A549 (cell line): ENCODE measurements at regions not wholly inside any gene's neighbourhood (a gene's known extent, or its start where the extent isn't known, plus 50 kb on each side); places are given as distances from the start of the nearest gene placed in this dataset.

ENCODE experiments used
- ATAC-seq, 2 experiments: fragments of 200-7000 bp in 1 of 2; fragments of >200 bp in 1 of 2; cut with Nextera tagmentation in 1 of 2; cut with Tn5 transposase in 1 of 2; 3 replicates each; pipeline versions ENCODE4 v1.8.0 to v1.9.1; 2018 to 2020; ENCODE audit warnings: mild to moderate bottlenecking in 1 of 2, moderate library complexity in 1 of 2
- CTCF ChIA-PET: fragments of 300-600 bp; sonication (Branson Sonifier 250); formaldehyde crosslinking; extraction: SDS; loops from one replicate; lab custom pipeline; 2021; ENCODE audit warnings: antibody characterized with exemption, inconsistent platforms; lab: Yijun Ruan, JAX
- POLR2A ChIA-PET: fragments of 350-600 bp; formaldehyde crosslinking; extraction: SDS; loops from one replicate; lab custom pipeline; 2021; ENCODE audit warnings: antibody characterized with exemption, inconsistent platforms; lab: Yijun Ruan, JAX
- DNase-seq, 2 experiments: peaks; one replicate each; pipeline versions ENCODE4 v3.0.0 to v3.0.0-alpha.2; 2011 to 2016; ENCODE audit warnings: low read depth in 1 of 2, low spot score in 1 of 2
- FAIRE-seq: peaks from 2 replicates; lab custom pipeline; 2011; peaks lifted over from hg19 to GRCh38; lab: Jason Lieb, UNC
- H3K27ac ChIP-seq, 2 experiments: fragments of >200 bp; sonication (Bioruptor Twin); formaldehyde crosslinking; 3 replicates each; pipeline ENCODE4 v1.5.1; 2016 to 2017
- H3K4me1 ChIP-seq: fragments of >200 bp; sonication (Bioruptor Twin); formaldehyde crosslinking; 3 replicates; pipeline ENCODE4 v1.6.1; 2016
- H3K4me2 ChIP-seq: fragments of >200 bp; sonication (Bioruptor Twin); formaldehyde crosslinking; 3 replicates; pipeline ENCODE4 v1.6.1; 2016
- H3K4me3 ChIP-seq: fragments of >200 bp; sonication (Bioruptor Twin); formaldehyde crosslinking; 3 replicates; pipeline ENCODE4 v1.5.1; 2016
- H3K9me3 ChIP-seq: fragments of >200 bp; sonication (Bioruptor Twin); formaldehyde crosslinking; 3 replicates; pipeline ENCODE4 v1.6.1; 2016
- ATOH8 ChIP-seq: fragments of 250-450 bp; sonication (Bioruptor Pico); IDR thresholded peaks from 2 replicates; pipeline ENCODE4 v1.5.0; 2020; ENCODE audit warnings: low read depth, mild to moderate bottlenecking, moderate library complexity
- CBX8 ChIP-seq: fragments of 200-600 bp; sonication (generic); IDR thresholded peaks from 2 replicates; pipeline ENCODE4 v1.6.1; 2016
- CTCF ChIP-seq: fragments of >200 bp; sonication (Bioruptor Twin); formaldehyde crosslinking; IDR thresholded peaks from 3 replicates; pipeline ENCODE4 v1.5.1; 2016
- EP300 ChIP-seq, 2 experiments: fragments of >200 bp; sonication (Bioruptor Twin); formaldehyde crosslinking; IDR thresholded peaks; 2 replicates in 1 of 2; 3 replicates in 1 of 2; pipeline ENCODE4 v1.6.1; 2016 to 2017
- ESRRA ChIP-seq: fragments of 150-350 bp; IDR thresholded peaks from 2 replicates; pipeline ENCODE4 v1.6.1; 2014; ENCODE audit warnings: mild to moderate bottlenecking, low read length, borderline replicate concordance
- FOSB ChIP-seq: fragments of 250-450 bp; sonication (Bioruptor Pico); IDR thresholded peaks from 2 replicates; pipeline ENCODE4 v1.5.0; 2020; ENCODE audit warnings: mild to moderate bottlenecking, moderate library complexity
- FOSL2 ChIP-seq, 2 experiments: fragments of 450-650 bp in 1 of 2; fragments of >200 bp in 1 of 2; sonication (Bioruptor Twin) in 1 of 2; formaldehyde crosslinking; IDR thresholded peaks; 2 replicates each; pipeline versions ENCODE4 v1.5.0 to v1.6.1; 2016 to 2020; ENCODE audit warnings: mild to moderate bottlenecking in 1 of 2, moderate library complexity in 1 of 2
- HOXA7 ChIP-seq: fragments of 250-450 bp; sonication (Bioruptor Pico); IDR thresholded peaks from 2 replicates; pipeline ENCODE4 v1.5.0; 2020; ENCODE audit warnings: mild to moderate bottlenecking, moderate library complexity
- HOXB13 ChIP-seq: fragments of 250-450 bp; sonication (Bioruptor Pico); IDR thresholded peaks from 2 replicates; pipeline ENCODE4 v1.5.0; 2020; ENCODE audit warnings: low read depth, mild to moderate bottlenecking, moderate library complexity
- HOXB5 ChIP-seq: fragments of 250-450 bp; sonication (Bioruptor Pico); IDR thresholded peaks from 2 replicates; pipeline ENCODE4 v1.5.0; 2020; ENCODE audit warnings: mild to moderate bottlenecking, moderate library complexity
- MAX ChIP-seq: IDR thresholded peaks from 2 replicates; pipeline ENCODE4 v1.6.1; 2012
- MAZ ChIP-seq: fragments of 150-350 bp; IDR thresholded peaks from 2 replicates; pipeline ENCODE4 v1.6.1; 2014; ENCODE audit warnings: antibody characterized with exemption, low read depth, low read length, borderline replicate concordance
- MYC ChIP-seq: IDR thresholded peaks from 2 replicates; pipeline ENCODE4 v1.6.1; 2012; ENCODE audit warnings: mild to moderate bottlenecking, inconsistent platforms, low read length, improper control_type of control experiment, borderline replicate concordance
- NFE2L2 ChIP-seq: fragments of 150-350 bp; conservative IDR thresholded peaks from 2 replicates; pipeline ENCODE4 v1.6.1; 2014; ENCODE audit warnings: low read length
- NR3C1 ChIP-seq: fragments of >200 bp; sonication (Bioruptor Twin); formaldehyde crosslinking; IDR thresholded peaks from 3 replicates; pipeline ENCODE4 v1.6.1; 2017
- RAD21 ChIP-seq, 2 experiments: fragments of >200 bp in 1 of 2; sonication (Bioruptor Twin) in 1 of 2; formaldehyde crosslinking in 1 of 2; IDR thresholded peaks in 1 of 2; conservative IDR thresholded peaks in 1 of 2; 2 replicates in 1 of 2; 3 replicates in 1 of 2; pipeline ENCODE4 v1.6.1; 2012 to 2018; ENCODE audit warnings: inconsistent platforms in 1 of 2
- RARB ChIP-seq: fragments of 250-450 bp; sonication (Bioruptor Pico); IDR thresholded peaks from 2 replicates; pipeline ENCODE4 v1.8.0; 2021; ENCODE audit warnings: mild to moderate bottlenecking, moderate library complexity
- RFX5 ChIP-seq: fragments of 450-650 bp; IDR thresholded peaks from 2 replicates; pipeline ENCODE4 v1.7.1; 2014; ENCODE audit warnings: antibody characterized with exemption, mild to moderate bottlenecking, moderate library complexity
- RNF2 ChIP-seq: fragments of 200-600 bp; sonication (generic); IDR thresholded peaks from 2 replicates; pipeline ENCODE4 v1.6.1; 2016; ENCODE audit warnings: low read depth, mild to moderate bottlenecking, antibody characterized with exemption, moderate library complexity, borderline replicate concordance
- SREBF2 ChIP-seq: fragments of 450-650 bp; IDR thresholded peaks from 2 replicates; pipeline ENCODE4 v1.6.1; 2014; ENCODE audit warnings: mild to moderate bottlenecking, moderate library complexity
- TFCP2L1 ChIP-seq: fragments of 250-450 bp; sonication (Bioruptor Pico); IDR thresholded peaks from 2 replicates; pipeline ENCODE4 v1.5.0; 2021; ENCODE audit warnings: mild to moderate bottlenecking
- ZC3H11A ChIP-seq: fragments of 450-650 bp; IDR thresholded peaks from 2 replicates; pipeline ENCODE4 v1.6.1; 2014; ENCODE audit warnings: antibody characterized with exemption, mild to moderate bottlenecking
- ZFP36 ChIP-seq: fragments of 450-650 bp; IDR thresholded peaks from 2 replicates; pipeline ENCODE4 v1.6.1; 2014; ENCODE audit warnings: borderline replicate concordance; ENCODE audit not compliant: partially characterized antibody
- WGBS: methylation state at CpG from one replicate; pipeline ENCODE4 v1.1.6; 2017; ENCODE audit errors: missing lambda C conversion rate; 5-methylcytosine and 5-hydroxymethylcytosine counted together
- TF ChIP-seq, protein P1 (sequence below): fragments of 200-600 bp; sonication (generic); IDR thresholded peaks from 2 replicates; pipeline ENCODE4 v1.6.1; 2016; ENCODE audit warnings: antibody characterized with exemption, mild to moderate bottlenecking, moderate library complexity
- TF ChIP-seq, protein P2 (sequence below): fragments of >200 bp; sonication (Bioruptor Twin); formaldehyde crosslinking; IDR thresholded peaks from 2 replicates; pipeline ENCODE4 v1.6.1; 2016
- TF ChIP-seq, protein P3 (sequence below): fragments of 150-350 bp; IDR thresholded peaks from 2 replicates; pipeline ENCODE4 v1.6.1; 2014; ENCODE audit warnings: low read depth, mild to moderate bottlenecking, low read length

DNA sequence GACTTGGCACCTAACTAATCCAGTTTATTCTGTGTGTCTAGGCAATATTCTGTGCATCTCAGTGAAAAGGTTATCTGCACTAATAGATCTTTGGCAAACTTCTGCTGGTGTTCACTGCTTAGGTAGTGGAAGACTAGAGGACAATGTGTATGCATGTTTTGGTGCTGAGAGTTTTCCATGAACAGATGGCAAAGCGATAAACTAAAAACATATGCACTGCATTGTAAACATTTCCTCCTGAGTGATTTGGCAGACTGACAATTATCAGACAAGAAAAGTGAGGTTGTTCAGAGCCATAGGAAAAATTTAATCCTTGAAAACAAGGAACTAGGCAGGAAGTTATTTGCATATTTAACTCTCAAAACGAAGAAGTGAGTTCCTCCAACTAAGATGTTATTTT, 400.4 kb downstream of the ATP23 start:
- TF ChIP-seq CBX8 (no peak), TFCP2L1 (CRISPR knock-in tag) (no peak), NFE2L2 (no peak), ATOH8 (CRISPR knock-in tag) (no peak), FOSB (CRISPR knock-in tag) (no peak), HOXA7 (CRISPR knock-in tag) (no peak), MAX (no peak), EP300 (IDR thresholded peaks at IDR 0.05) (no peak), MAZ (no peak), RAD21 (conservative IDR thresholded peaks at IDR 0.05 in 1 of 2, IDR thresholded peaks at IDR 0.05 in 1 of 2) (no peak), SREBF2 (no peak), ZFP36 (no peak)
- TF ChIP-seq, protein P1, sequence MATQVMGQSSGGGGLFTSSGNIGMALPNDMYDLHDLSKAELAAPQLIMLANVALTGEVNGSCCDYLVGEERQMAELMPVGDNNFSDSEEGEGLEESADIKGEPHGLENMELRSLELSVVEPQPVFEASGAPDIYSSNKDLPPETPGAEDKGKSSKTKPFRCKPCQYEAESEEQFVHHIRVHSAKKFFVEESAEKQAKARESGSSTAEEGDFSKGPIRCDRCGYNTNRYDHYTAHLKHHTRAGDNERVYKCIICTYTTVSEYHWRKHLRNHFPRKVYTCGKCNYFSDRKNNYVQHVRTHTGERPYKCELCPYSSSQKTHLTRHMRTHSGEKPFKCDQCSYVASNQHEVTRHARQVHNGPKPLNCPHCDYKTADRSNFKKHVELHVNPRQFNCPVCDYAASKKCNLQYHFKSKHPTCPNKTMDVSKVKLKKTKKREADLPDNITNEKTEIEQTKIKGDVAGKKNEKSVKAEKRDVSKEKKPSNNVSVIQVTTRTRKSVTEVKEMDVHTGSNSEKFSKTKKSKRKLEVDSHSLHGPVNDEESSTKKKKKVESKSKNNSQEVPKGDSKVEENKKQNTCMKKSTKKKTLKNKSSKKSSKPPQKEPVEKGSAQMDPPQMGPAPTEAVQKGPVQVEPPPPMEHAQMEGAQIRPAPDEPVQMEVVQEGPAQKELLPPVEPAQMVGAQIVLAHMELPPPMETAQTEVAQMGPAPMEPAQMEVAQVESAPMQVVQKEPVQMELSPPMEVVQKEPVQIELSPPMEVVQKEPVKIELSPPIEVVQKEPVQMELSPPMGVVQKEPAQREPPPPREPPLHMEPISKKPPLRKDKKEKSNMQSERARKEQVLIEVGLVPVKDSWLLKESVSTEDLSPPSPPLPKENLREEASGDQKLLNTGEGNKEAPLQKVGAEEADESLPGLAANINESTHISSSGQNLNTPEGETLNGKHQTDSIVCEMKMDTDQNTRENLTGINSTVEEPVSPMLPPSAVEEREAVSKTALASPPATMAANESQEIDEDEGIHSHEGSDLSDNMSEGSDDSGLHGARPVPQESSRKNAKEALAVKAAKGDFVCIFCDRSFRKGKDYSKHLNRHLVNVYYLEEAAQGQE: no peak
- TF ChIP-seq, protein P2, sequence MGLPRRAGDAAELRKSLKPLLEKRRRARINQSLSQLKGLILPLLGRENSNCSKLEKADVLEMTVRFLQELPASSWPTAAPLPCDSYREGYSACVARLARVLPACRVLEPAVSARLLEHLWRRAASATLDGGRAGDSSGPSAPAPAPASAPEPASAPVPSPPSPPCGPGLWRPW: no peak
- TF ChIP-seq, protein P3, sequence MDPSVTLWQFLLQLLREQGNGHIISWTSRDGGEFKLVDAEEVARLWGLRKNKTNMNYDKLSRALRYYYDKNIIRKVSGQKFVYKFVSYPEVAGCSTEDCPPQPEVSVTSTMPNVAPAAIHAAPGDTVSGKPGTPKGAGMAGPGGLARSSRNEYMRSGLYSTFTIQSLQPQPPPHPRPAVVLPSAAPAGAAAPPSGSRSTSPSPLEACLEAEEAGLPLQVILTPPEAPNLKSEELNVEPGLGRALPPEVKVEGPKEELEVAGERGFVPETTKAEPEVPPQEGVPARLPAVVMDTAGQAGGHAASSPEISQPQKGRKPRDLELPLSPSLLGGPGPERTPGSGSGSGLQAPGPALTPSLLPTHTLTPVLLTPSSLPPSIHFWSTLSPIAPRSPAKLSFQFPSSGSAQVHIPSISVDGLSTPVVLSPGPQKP: no peak
- FAIRE-seq: peak; percentile 76
- DNase-seq: no peak
- H3K4me2 ChIP-seq: no peak overlapping the region
- peak overlapping the region in 1 of 2 experiments; percentile 61; a peak in 2 of 6 replicates for H3K27ac ChIP-seq
- peaks cover 18% of the 10 kb centered on the region for H3K4me1 ChIP-seq
- no peak overlapping the region for H3K4me3 ChIP-seq
- no peak for ATAC-seq
- 64% methylated on average over 2 of the region's 2 CpGs for WGBS
- CTCF ChIA-PET: interaction anchor here (0.8 to 1.0 kb wide), 3 partner anchors 9 to 808 kb away, joined by 3 to 4 read pairs (median 3); no protein-coding TSS in a partner anchor
- H3K9me3 ChIP-seq: peaks cover 17% of the 10 kb centered on the region; the same call in 2 of the 3 replicates
- POLR2A ChIA-PET: no interaction called here

- H3K27ac ChIP-seq: peak overlapping the region; percentile 1 to 61; a peak in 4 of 6 replicates
- no peak overlapping the region for H3K4me3 ChIP-seq
- CTCF ChIA-PET: interaction anchor here (0.8 to 1.8 kb wide), 3 partner anchors 8 to 808 kb away, joined by 3 to 5 read pairs (median 4); no protein-coding TSS in a partner anchor
- FAIRE-seq (no peak), DNase-seq (no peak), ATAC-seq (no peak)
- peaks cover 14% of the 10 kb centered on the region; the same call in 2 of the 3 replicates for H3K9me3 ChIP-seq
- peaks cover 11% of the 10 kb centered on the region for H3K4me1 ChIP-seq
- POLR2A ChIA-PET: no interaction called here
- WGBS: 78% methylated on average over 3 of the region's 3 CpGs
- no peak overlapping the region for H3K4me2 ChIP-seq
- TF ChIP-seq CTCF (no peak), NFE2L2 (no peak), ZFP36 (no peak), NR3C1 (no peak), RFX5 (no peak), RARB (CRISPR knock-in tag) (no peak), HOXB13 (CRISPR knock-in tag) (no peak), FOSB (CRISPR knock-in tag) (no peak), TFCP2L1 (CRISPR knock-in tag) (no peak), FOSL2 (IDR thresholded peaks at IDR 0.05) (no peak), FOSL2 (CRISPR knock-in tag; IDR thresholded peaks at IDR 0.05) (no peak), EP300 (IDR thresholded peaks at IDR 0.05) (no peak), ESRRA (no peak), RNF2 (no peak), HOXB5 (no peak), ZC3H11A (no peak), MYC (no peak)
- TF ChIP-seq, protein P3: no peak
These were observed 401.4 kb downstream of the ATP23 start for GRCh38 chr12:58342736-58343135.
